ENCODE measurements at regions not wholly inside any gene's neighbourhood (a gene's known extent, or its start where the extent isn't known, plus 50 kb on each side); places are given as distances from the start of the nearest gene placed in this dataset.

- Histone ChIP-seq H3K4me1 (ENCODE audit: control insufficient read depth, insufficient read depth, low read length) (no peaks in the 10 kb centered on the region), H3K14ac (replicated peaks; ENCODE audit: low read depth, low read length) (no peak overlapping the region), H4K20me1 (ENCODE audit: insufficient read depth, low read length) (no peaks in the 10 kb centered on the region), H3K27me3 (ENCODE audit: control insufficient read depth, insufficient read depth, low read length) (peaks cover 2% of the 10 kb centered on the region; the same call in 1 of the 2 replicates), H2BK15ac (ENCODE audit: low read depth, low read length) (no peak overlapping the region), H4K5ac (ENCODE audit: low read depth, low read length) (no peak overlapping the region), H3K79me1 (ENCODE audit: low read depth in 1 of 2, low read length in 2 of 2) (no peaks in the 10 kb centered on the region), H3K4me2 (ENCODE audit: low read depth, low read length) (no peak overlapping the region), H3K9ac (ENCODE audit: low read depth, low read length) (no peak overlapping the region), H2BK5ac (ENCODE audit: low read depth, low read length, poor library complexity, severe bottlenecking) (no peak overlapping the region), H3K4me3 (ENCODE audit: insufficient read depth, low read depth, low read length) (no peak overlapping the region), H3K9me1 (ENCODE audit: insufficient read depth, low read length) (no peaks in the 10 kb centered on the region), H2BK120ac (ENCODE audit: low read depth, low read length) (no peak overlapping the region), H3K36me3 (ENCODE audit: control insufficient read depth, insufficient read depth, low read length) (no peaks in the 10 kb centered on the region), H4K91ac (ENCODE audit: insufficient read depth, low read depth, low read length) (no peak overlapping the region), H3K9me3 (ENCODE audit: control insufficient read depth, insufficient read depth, low read length) (peaks cover 3% of the 10 kb centered on the region; the same call in 1 of the 2 replicates), H3K56ac (ENCODE audit: extremely low read depth, insufficient read depth, low read length) (no peak overlapping the region), H2BK20ac (ENCODE audit: low read depth, low read length) (no peak overlapping the region), H3K27ac (ENCODE audit: insufficient read depth, low read length) (no peak overlapping the region), H2AK9ac (replicated peaks; ENCODE audit: low read depth, low read length, poor library complexity) (no peak overlapping the region), H2AK5ac (ENCODE audit: low read depth, low read length) (no peak overlapping the region), H3K23ac (ENCODE audit: low read depth, low read length) (no peak overlapping the region), H3K4ac (ENCODE audit: low read depth, low read length) (no peak overlapping the region), H3K18ac (ENCODE audit: low read depth, low read length) (no peak overlapping the region), H4K8ac (ENCODE audit: low read depth in 2 of 2, low read length in 2 of 2) (no peak overlapping the region), H2AFZ (replicated peaks; ENCODE audit: low read length, poor library complexity) (no peak overlapping the region)
- POLR2A ChIA-PET (ENCODE audit: unreplicated experiment): no interaction called here
- no peak for DNase-seq
- ATAC-seq (ENCODE audit: low read depth): no peak
- intact Hi-C loops (cut with micrococcal nuclease): no loop called here
- dilution Hi-C loops (cut with HindIII; ENCODE audit: low sequenced_read_pairs, unreplicated experiment): no loop called here
- CTCF ChIA-PET: no interaction called here
- BruUV-seq (replicated peaks): no TSS peak
- no peak for TF ChIP-seq CHD1 (IDR thresholded peaks at IDR 0.05; ENCODE audit: low read depth, low read length)
- no peak for TF ChIP-seq MXI1 (IDR thresholded peaks at IDR 0.05; ENCODE audit: borderline replicate concordance, low read depth, low read length)
- no peak for TF ChIP-seq POLR2A (IDR thresholded peaks at IDR 0.05; ENCODE audit: low read depth, low read length)
- no peak for TF ChIP-seq SMC3 (IDR thresholded peaks at IDR 0.05; ENCODE audit: low read depth, low read length)
- TF ChIP-seq ELK1 (IDR thresholded peaks at IDR 0.05; ENCODE audit: borderline replicate concordance, low read depth, low read length): no peak
- no CpG with 5 or more reads among the region's 5 CpGs for WGBS, 2 experiments (ENCODE audit: extremely low coverage in 2 of 2, insufficient read length in 1 of 2)
- in situ Hi-C loops (cut with MboI; ENCODE audit: low sequenced_read_pairs): no loop called here
Observed at GRCh38 chr3:73319179-73319769, 257.8 kb downstream of the EBLN2 start.
